ENCODE measurements at regions not wholly inside any gene's neighbourhood (a gene's known extent, or its start where the extent isn't known, plus 50 kb on each side); places are given as distances from the start of the nearest gene placed in this dataset.

DNA sequence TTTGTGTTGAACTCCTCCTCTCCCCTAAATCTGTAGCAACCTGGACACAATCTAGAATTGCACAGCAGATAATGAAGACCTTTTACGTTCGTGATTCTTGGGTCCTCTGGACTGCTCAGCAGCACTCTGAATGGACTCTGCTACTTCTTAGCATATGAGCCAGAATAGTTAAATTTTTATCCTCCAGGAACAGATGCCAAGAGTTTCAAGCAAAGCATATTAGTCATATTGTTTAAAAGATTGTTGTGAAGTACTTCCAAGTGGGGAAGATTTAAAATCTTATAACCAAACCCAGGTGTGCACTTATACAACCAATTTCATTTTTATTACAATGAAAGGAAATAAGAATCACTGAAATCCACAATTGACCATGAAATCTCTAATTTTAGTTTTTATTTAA, 118.9 kb upstream of the EXOC2 start:
- H3K27me3 ChIP-seq: no peaks in the 10 kb centered on the region
- no peak for DNase-seq
- H3K4me1 ChIP-seq: no peaks in the 10 kb centered on the region
- H3K4me3 ChIP-seq: no peak overlapping the region
- intact Hi-C loops (cut with DNase I; ENCODE audit: low total_unique reads): no loop called here
- H3K9me3 ChIP-seq: no peaks in the 10 kb centered on the region
- H3K27ac ChIP-seq: no peak overlapping the region
- no peak for TF ChIP-seq POLR2A (IDR thresholded peaks at IDR 0.05)
- TF ChIP-seq, protein P1, sequence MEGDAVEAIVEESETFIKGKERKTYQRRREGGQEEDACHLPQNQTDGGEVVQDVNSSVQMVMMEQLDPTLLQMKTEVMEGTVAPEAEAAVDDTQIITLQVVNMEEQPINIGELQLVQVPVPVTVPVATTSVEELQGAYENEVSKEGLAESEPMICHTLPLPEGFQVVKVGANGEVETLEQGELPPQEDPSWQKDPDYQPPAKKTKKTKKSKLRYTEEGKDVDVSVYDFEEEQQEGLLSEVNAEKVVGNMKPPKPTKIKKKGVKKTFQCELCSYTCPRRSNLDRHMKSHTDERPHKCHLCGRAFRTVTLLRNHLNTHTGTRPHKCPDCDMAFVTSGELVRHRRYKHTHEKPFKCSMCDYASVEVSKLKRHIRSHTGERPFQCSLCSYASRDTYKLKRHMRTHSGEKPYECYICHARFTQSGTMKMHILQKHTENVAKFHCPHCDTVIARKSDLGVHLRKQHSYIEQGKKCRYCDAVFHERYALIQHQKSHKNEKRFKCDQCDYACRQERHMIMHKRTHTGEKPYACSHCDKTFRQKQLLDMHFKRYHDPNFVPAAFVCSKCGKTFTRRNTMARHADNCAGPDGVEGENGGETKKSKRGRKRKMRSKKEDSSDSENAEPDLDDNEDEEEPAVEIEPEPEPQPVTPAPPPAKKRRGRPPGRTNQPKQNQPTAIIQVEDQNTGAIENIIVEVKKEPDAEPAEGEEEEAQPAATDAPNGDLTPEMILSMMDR (IDR thresholded peaks at IDR 0.05): no peak
- 59 to 74% methylated on average over 2 of the region's 2 CpGs for WGBS, 2 donors
- H3K36me3 ChIP-seq (ENCODE audit: low read depth, missing control alignments): no peaks in the 10 kb centered on the region

DNA sequence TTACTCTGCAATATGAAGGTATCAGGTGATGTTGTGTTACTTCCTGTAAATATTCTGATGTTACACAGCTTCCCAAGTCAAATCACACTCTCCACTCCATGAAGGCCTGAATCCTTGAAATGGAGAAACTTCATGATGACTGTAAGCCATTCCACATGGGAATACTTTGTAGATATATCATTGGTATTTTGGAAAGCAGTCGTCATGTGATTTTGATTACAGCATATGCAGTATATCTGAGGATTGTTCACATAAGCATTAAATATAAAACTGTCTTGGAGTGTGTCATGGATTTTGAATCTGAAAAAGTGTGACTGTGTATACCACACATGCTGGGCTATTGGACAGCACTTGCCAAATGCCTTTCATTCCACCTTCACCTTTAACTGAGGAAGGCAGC, 118.3 kb upstream of the EXOC2 start:
- no peaks in the 10 kb centered on the region for H3K9me3 ChIP-seq
- no peak overlapping the region for H3K4me3 ChIP-seq
- 82 to 86% methylated on average over 1 of the region's 1 CpG for WGBS, 2 donors
- TF ChIP-seq POLR2A (IDR thresholded peaks at IDR 0.05): no peak
- TF ChIP-seq, protein P1 (IDR thresholded peaks at IDR 0.05): no peak
- intact Hi-C loops (cut with DNase I; ENCODE audit: low total_unique reads): no loop called here
- H3K27me3 ChIP-seq: no peaks in the 10 kb centered on the region
- H3K27ac ChIP-seq: no peak overlapping the region
- no peaks in the 10 kb centered on the region for H3K36me3 ChIP-seq (ENCODE audit: low read depth, missing control alignments)
- no peaks in the 10 kb centered on the region for H3K4me1 ChIP-seq
- no peak for DNase-seq

DNA sequence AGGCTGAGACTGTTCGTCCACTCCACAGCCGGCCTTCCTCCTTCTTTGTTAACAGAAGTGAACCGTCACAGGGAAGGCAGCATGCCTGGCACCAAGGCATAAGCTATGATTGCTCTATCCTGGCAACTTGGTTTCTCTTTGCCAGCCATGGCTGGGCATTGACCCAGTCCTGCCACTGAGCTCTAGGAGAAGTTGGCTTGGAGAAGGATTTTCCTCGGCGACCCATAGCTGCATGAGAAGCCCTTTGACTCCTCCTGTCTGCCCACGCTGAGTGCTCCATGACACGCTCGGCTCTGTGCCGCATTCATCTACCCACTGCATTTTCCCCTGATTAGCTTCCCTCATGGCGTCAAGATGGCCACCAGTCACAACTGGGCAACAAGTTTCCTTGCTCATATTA, 111.8 kb upstream of the EXOC2 start:
- no peaks in the 10 kb centered on the region for H3K9me3 ChIP-seq
- no peak for TF ChIP-seq POLR2A (IDR thresholded peaks at IDR 0.05)
- TF ChIP-seq, protein P1 (IDR thresholded peaks at IDR 0.05): no peak
- H3K27ac ChIP-seq: no peak overlapping the region
- WGBS, 2 donors: 91 to 97% methylated on average over 10 of the region's 10 CpGs
- DNase-seq: no peak
- no peak overlapping the region for H3K4me3 ChIP-seq
- H3K4me1 ChIP-seq: no peaks in the 10 kb centered on the region
- intact Hi-C loops (cut with DNase I; ENCODE audit: low total_unique reads): no loop called here
- H3K27me3 ChIP-seq: no peaks in the 10 kb centered on the region
- H3K36me3 ChIP-seq (ENCODE audit: low read depth, missing control alignments): no peaks in the 10 kb centered on the region

DNA sequence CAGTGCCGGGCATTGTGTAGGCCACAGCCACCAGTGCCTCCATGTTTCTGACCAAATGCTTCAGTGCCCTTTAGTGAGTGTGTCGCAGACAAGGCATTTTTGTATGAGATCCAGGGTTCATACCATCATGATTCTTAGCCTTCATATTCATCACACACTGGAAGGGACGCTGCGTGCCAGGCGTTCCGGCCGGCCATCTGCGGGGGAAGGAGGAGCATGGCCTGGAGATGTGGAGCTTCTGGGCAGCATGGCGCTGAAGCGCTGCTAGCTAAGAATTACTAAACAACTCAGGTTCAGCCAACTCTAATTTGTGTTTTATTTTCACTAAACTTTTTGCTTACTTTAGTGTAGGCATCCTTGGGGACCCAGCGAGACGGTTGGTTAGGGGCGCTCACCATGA, 111.4 kb upstream of the EXOC2 start:
- Histone ChIP-seq H3K27ac (no peak overlapping the region), H3K9me3 (no peaks in the 10 kb centered on the region), H3K36me3 (ENCODE audit: low read depth, missing control alignments) (no peaks in the 10 kb centered on the region), H3K27me3 (no peaks in the 10 kb centered on the region), H3K4me1 (no peaks in the 10 kb centered on the region), H3K4me3 (no peak overlapping the region)
- DNase-seq: no peak
- 89 to 96% methylated on average over 13 of the region's 13 CpGs for WGBS, 2 donors
- TF ChIP-seq, protein P1 (IDR thresholded peaks at IDR 0.05): no peak
- TF ChIP-seq POLR2A (IDR thresholded peaks at IDR 0.05): no peak
- intact Hi-C loops (cut with DNase I; ENCODE audit: low total_unique reads): no loop called here

DNA sequence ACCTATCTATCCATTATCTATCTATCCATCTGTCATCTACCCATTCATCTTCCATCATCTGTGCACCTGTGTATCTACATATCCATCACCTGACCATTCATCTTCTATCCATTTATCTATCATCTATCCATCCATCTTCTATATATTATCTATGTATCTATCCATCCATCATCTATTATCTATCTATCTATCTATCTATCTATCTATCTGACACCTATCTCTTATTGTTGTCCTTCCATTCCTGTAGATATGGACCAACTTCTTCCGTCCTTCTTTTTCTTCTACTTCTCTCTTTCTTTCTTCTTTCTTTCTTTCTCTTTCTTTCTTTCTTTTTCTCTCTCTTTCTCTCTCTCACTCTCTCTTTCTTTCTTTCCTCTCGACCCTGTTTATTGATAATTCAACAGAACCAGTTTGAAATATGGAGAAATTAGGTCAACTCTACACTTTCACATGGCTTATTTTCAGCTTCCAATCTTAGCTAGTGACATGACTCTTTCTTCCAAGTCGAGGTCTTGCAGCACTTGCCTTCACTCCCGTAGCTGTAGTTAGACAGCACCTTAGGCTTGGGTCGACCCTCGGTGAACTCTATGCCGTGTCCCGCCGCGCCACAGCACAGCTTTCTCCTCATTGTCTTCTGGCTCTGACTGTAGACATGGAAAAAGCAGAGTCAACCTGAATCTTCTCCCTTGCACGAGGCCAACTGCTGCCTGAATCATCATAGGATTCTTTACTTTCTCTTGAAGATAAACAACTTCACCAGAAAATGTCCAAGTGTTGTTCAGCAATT, 110.4 kb upstream of the EXOC2 start:
- no peak for DNase-seq
- Histone ChIP-seq H3K27ac (no peak overlapping the region), H3K9me3 (no peaks in the 10 kb centered on the region), H3K27me3 (no peaks in the 10 kb centered on the region), H3K4me3 (no peak overlapping the region), H3K36me3 (ENCODE audit: low read depth, missing control alignments) (no peaks in the 10 kb centered on the region), H3K4me1 (no peaks in the 10 kb centered on the region)
- intact Hi-C loops (cut with DNase I; ENCODE audit: low total_unique reads): no loop called here
- no peak for TF ChIP-seq POLR2A (IDR thresholded peaks at IDR 0.05)
- TF ChIP-seq, protein P1 (IDR thresholded peaks at IDR 0.05): no peak
- 86% methylated on average over 11 of the region's 11 CpGs for WGBS, 2 donors

Measured in testis (tissue), 2 donors.